VCaP (cell line): ENCODE measurements at regions not wholly inside any gene's neighbourhood (a gene's known extent, or its start where the extent isn't known, plus 50 kb on each side); places are given as distances from the start of the nearest gene placed in this dataset.
A peak's percentile ranks its signal among the peaks of the same experiment; 100 is the strongest.

Source experiments
- H3K27ac ChIP-seq: fragments of 450-650 bp; 2 replicates; pipeline ENCODE4 v1.5.1; 2017
- CTCF ChIP-seq: fragments of 450-650 bp; conservative IDR thresholded peaks from 2 replicates; pipeline ENCODE4 v1.5.1; 2017; ENCODE audit warnings: mild to moderate bottlenecking, moderate library complexity

GRCh38 chr22:27412866-27413445, 388.6 kb downstream of the MN1 start:
- H3K27ac ChIP-seq = no peak overlapping the region
- TF ChIP-seq CTCF = no peak

DNA sequence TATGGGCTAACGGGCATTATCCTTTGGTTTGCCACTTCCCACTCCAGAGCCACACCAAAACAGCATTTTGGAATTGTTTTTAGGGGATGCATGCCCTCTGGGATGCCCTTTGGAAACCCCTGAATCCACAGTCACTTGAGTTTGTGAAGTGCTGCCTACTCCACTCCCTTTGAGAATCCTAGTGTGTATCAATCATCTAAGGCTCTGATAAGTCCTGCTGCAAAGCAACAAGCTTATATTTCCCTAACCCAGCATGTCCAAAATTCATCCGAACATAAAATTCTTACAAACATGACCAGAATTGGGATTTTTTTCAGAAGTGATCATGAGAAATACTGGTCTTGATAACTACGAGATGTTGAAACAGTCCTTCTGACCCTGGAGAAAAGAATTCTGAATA, 387.9 kb downstream of the MN1 start:
- no peak overlapping the region for H3K27ac ChIP-seq
- no peak for TF ChIP-seq CTCF

- no peak for TF ChIP-seq CTCF
- H3K27ac ChIP-seq = no peak overlapping the region
Observed at GRCh38 chr22:27416511-27417420, 384.8 kb downstream of the MN1 start.

DNA sequence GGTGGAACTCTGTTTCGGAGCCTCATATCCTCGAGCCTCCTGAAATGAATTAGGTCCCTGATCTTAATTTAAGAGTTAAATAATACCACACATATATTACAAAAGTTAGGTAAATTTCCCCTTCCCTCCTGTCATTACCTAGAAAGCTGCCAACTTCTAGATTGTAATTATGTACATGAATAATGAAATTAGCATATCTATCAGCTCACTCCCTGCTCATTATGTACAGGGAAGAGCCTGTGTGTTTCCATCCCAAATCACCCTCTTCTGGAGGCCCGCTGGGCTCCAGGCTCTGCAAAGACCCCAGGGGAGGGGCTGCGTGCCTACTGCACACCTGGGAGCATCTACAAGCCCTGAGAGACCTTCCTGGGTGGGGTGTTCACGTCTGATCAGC, 384.1 kb downstream of the MN1 start:
- TF ChIP-seq CTCF = no peak
- no peak overlapping the region for H3K27ac ChIP-seq

DNA sequence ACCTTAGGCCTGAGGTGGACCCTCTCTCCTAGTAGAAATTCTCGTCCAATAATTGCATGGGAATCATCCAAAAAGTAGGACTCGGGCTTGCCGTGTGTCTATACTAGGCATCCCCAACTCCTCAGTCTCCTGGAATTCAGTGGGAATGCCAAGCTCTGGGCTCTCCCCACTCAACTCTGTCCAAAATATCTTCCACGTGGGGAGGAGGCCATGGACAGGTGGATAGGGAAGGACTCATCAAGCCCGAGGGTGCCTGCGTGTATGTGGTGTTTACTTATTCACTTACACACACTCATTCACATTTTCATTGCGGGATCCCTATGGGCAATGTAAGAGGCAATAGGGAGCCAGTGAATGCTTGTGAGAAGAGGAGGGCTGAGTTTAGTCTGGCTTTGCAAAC, 383.3 kb downstream of the MN1 start:
- no peak for TF ChIP-seq CTCF
- no peak overlapping the region for H3K27ac ChIP-seq

- no peak for TF ChIP-seq CTCF
- H3K27ac ChIP-seq = no peak overlapping the region
Observed at GRCh38 chr22:27419473-27419872, 382.1 kb downstream of the MN1 start.

GRCh38 chr22:27420195-27420816, 381.2 kb downstream of the MN1 start:
- no peak for TF ChIP-seq CTCF
- H3K27ac ChIP-seq = peak overlapping the region; percentile 38
